ENCODE measurements at regions not wholly inside any gene's neighbourhood (a gene's known extent, or its start where the extent isn't known, plus 50 kb on each side); places are given as distances from the start of the nearest gene placed in this dataset.

- intact Hi-C loops (cut with DNase I, micrococcal nuclease): no loop called here
- H3K36me3 ChIP-seq (ENCODE audit: low read depth): no peaks in the 10 kb centered on the region
- TF ChIP-seq, protein P1, sequence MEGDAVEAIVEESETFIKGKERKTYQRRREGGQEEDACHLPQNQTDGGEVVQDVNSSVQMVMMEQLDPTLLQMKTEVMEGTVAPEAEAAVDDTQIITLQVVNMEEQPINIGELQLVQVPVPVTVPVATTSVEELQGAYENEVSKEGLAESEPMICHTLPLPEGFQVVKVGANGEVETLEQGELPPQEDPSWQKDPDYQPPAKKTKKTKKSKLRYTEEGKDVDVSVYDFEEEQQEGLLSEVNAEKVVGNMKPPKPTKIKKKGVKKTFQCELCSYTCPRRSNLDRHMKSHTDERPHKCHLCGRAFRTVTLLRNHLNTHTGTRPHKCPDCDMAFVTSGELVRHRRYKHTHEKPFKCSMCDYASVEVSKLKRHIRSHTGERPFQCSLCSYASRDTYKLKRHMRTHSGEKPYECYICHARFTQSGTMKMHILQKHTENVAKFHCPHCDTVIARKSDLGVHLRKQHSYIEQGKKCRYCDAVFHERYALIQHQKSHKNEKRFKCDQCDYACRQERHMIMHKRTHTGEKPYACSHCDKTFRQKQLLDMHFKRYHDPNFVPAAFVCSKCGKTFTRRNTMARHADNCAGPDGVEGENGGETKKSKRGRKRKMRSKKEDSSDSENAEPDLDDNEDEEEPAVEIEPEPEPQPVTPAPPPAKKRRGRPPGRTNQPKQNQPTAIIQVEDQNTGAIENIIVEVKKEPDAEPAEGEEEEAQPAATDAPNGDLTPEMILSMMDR (IDR thresholded peaks at IDR 0.05): no peak
- no peaks in the 10 kb centered on the region for H3K4me1 ChIP-seq (ENCODE audit: low read depth)
- peaks cover 14% of the 10 kb centered on the region for H3K9me3 ChIP-seq
- H3K4me3 ChIP-seq: no peak overlapping the region
- no peak for DNase-seq
- ATAC-seq: no peak
These were observed 86.9 kb upstream of the CST7 start for GRCh38 chr20:24862186-24862585.

- H3K4me3 ChIP-seq: no peak overlapping the region
- intact Hi-C loops (cut with DNase I, micrococcal nuclease): no loop called here
- H3K4me1 ChIP-seq (ENCODE audit: low read depth): no peaks in the 10 kb centered on the region
- TF ChIP-seq, protein P1 (IDR thresholded peaks at IDR 0.05): no peak
- ATAC-seq (no peak), DNase-seq (no peak)
- no peaks in the 10 kb centered on the region for H3K36me3 ChIP-seq (ENCODE audit: low read depth)
- peaks cover 14% of the 10 kb centered on the region for H3K9me3 ChIP-seq
These were observed 86.5 kb upstream of the CST7 start for GRCh38 chr20:24862606-24863005.

GRCh38 chr20:24863356-24863755, 85.7 kb upstream of the CST7 start:
- DNase-seq: no peak
- no peak for ATAC-seq
- H3K4me3 ChIP-seq: no peak overlapping the region
- no peaks in the 10 kb centered on the region for H3K4me1 ChIP-seq (ENCODE audit: low read depth)
- H3K36me3 ChIP-seq (ENCODE audit: low read depth): no peaks in the 10 kb centered on the region
- peaks cover 14% of the 10 kb centered on the region for H3K9me3 ChIP-seq
- TF ChIP-seq, protein P1 (IDR thresholded peaks at IDR 0.05): no peak
- intact Hi-C loops (cut with DNase I, micrococcal nuclease): no loop called here

GRCh38 chr20:24866008-24866407, 83.1 kb upstream of the CST7 start:
- peaks cover 14% of the 10 kb centered on the region for H3K9me3 ChIP-seq
- H3K4me3 ChIP-seq: no peak overlapping the region
- DNase-seq (no peak), ATAC-seq (no peak)
- TF ChIP-seq, protein P1 (IDR thresholded peaks at IDR 0.05): no peak
- no peaks in the 10 kb centered on the region for H3K4me1 ChIP-seq (ENCODE audit: low read depth)
- intact Hi-C loops (cut with DNase I, micrococcal nuclease): no loop called here
- no peaks in the 10 kb centered on the region for H3K36me3 ChIP-seq (ENCODE audit: low read depth)

DNA sequence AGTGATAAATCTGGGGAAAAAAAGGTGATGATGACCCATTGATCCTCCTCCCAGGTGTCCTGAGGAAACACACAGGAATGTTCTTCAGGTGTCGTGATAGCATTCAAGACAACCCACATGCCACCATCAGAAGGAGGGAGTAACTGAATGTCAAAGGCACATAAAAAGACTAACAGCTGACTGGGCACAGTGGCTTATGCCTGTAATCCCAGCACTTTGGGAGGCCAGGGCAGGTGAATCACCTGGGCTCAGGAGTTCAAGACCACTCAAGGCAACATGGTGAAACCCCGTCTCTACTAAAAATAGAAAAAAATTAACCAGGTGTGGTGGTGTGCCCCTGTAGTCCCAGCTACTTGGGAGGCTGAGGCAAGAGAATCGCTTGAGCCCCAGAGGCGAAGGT, 82.3 kb upstream of the CST7 start:
- no peak overlapping the region for H3K4me3 ChIP-seq
- ATAC-seq (no peak), DNase-seq (no peak)
- intact Hi-C loops (cut with DNase I, micrococcal nuclease): no loop called here
- H3K9me3 ChIP-seq: peaks cover 14% of the 10 kb centered on the region
- TF ChIP-seq, protein P1 (IDR thresholded peaks at IDR 0.05): no peak
- no peaks in the 10 kb centered on the region for H3K36me3 ChIP-seq (ENCODE audit: low read depth)
- H3K4me1 ChIP-seq (ENCODE audit: low read depth): no peaks in the 10 kb centered on the region

- Histone ChIP-seq H3K4me3 (no peak overlapping the region), H3K36me3 (ENCODE audit: low read depth) (no peaks in the 10 kb centered on the region), H3K9me3 (peaks cover 14% of the 10 kb centered on the region), H3K4me1 (ENCODE audit: low read depth) (no peaks in the 10 kb centered on the region)
- intact Hi-C loops (cut with DNase I, micrococcal nuclease): no loop called here
- TF ChIP-seq, protein P1 (IDR thresholded peaks at IDR 0.05): no peak
- DNase-seq: no peak
- ATAC-seq: no peak
These were observed 81.5 kb upstream of the CST7 start for GRCh38 chr20:24867556-24867955.

All from mucosa of descending colon (tissue), 3 donors.